GM12865 (cell line): ENCODE measurements at regions not wholly inside any gene's neighbourhood (a gene's known extent, or its start where the extent isn't known, plus 50 kb on each side); places are given as distances from the start of the nearest gene placed in this dataset.

Experiments used
- DNase-seq: peaks from one replicate; pipeline ENCODE4 v3.0.0; 2010; ENCODE audit warnings: low read depth
- H3K4me3 ChIP-seq: 2 replicates; pipeline ENCODE4 v1.5.1; 2011; ENCODE audit warnings: mild to moderate bottlenecking, low read depth, low read length, control low read depth
- TF ChIP-seq, protein P1 (sequence below): IDR thresholded peaks from 2 replicates; pipeline ENCODE4 v1.5.1; 2011; ENCODE audit warnings: low read length, control low read depth, low read depth, inconsistent platforms; ENCODE audit not compliant: insufficient read depth; ENCODE audit errors: missing control alignments

DNA sequence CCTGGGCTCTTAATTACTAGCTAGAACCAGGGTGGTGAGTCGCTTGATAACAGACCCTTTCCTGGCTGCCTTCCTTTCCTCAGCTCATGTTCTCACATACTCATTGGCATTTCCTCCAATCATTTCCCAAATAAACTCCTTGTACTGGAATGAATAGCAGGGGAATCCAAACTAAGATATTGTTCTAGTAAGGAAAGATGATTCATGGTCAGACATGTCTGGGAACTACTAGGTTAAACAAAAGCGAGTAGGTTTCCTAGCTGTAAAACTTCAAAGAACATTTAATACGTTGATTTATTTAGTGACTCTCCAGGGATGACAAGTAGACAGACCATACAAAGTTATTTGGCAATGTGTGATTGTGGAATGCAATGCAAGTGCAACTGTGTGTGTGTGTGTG, 121.2 kb upstream of the KCNJ6 start:
- TF ChIP-seq, protein P1, sequence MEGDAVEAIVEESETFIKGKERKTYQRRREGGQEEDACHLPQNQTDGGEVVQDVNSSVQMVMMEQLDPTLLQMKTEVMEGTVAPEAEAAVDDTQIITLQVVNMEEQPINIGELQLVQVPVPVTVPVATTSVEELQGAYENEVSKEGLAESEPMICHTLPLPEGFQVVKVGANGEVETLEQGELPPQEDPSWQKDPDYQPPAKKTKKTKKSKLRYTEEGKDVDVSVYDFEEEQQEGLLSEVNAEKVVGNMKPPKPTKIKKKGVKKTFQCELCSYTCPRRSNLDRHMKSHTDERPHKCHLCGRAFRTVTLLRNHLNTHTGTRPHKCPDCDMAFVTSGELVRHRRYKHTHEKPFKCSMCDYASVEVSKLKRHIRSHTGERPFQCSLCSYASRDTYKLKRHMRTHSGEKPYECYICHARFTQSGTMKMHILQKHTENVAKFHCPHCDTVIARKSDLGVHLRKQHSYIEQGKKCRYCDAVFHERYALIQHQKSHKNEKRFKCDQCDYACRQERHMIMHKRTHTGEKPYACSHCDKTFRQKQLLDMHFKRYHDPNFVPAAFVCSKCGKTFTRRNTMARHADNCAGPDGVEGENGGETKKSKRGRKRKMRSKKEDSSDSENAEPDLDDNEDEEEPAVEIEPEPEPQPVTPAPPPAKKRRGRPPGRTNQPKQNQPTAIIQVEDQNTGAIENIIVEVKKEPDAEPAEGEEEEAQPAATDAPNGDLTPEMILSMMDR, result no peak
- no peak overlapping the region for H3K4me3 ChIP-seq
- DNase-seq, result no peak

DNA sequence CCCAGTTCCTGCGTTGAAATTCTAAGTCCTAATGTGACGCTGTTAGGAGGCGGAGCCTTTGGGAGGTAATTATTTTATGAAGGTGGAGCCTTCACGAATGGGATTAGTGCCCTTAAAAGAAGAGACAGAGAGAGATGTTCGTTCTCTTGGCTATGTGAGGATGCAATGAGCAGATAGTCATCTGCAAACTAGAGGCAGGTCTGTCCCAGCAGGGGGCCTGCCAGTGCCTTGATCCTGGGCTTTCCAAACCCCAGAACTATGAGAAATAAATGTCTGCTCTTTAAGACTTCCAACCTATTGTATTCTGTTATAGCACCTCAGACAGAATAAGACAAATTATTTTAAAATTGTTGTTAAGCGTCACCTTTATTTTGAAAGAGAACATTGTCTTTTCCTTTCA, 123.1 kb upstream of the KCNJ6 start:
- DNase-seq, result no peak

DNA sequence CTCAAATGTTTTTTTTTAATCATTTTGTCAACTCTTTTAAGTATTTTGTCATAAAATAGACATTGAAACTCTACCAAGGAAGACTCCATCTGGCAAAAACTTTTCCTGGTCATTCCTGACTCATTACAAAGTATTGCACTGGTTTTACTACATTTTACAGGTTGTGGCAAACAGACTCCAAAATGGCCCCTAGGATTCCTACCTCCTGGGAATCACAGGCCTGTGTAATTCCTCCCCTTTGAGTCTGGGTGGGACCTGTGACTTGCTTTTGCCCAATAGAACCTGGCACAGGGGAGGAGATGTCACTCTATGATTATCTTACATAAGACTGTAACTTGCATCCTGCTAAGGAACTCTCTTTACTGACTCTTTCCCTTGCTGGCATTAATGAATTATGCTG, 123.6 kb upstream of the KCNJ6 start:
- DNase-seq, result no peak
- H3K4me3 ChIP-seq, result no peak overlapping the region
- TF ChIP-seq, protein P1, result no peak

More for the DNA sequence above, 123.1 kb upstream of the KCNJ6 start:
- no peak overlapping the region for H3K4me3 ChIP-seq
- TF ChIP-seq, protein P1, result no peak

DNA sequence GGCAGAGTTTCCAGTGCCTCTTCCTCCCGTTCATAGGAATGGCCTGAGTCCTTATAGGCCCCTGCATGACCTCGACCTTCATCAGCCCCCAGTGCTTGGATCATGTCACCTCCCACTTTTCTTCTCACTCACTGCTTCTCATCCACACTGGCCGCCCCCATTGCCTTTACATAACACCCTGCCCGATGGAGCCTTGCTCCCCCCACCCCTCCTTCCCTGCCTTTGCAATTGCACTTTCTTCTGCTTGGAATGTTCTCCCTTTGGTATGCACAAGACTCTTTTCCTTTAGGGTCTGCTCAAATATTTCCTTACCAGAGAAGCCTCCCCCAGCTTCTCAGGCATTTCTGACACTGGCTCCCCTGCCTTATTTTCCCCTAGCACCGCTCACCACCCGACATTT, 125.2 kb upstream of the KCNJ6 start:
- no peak for DNase-seq
- TF ChIP-seq, protein P1, result no peak
- no peak overlapping the region for H3K4me3 ChIP-seq

DNA sequence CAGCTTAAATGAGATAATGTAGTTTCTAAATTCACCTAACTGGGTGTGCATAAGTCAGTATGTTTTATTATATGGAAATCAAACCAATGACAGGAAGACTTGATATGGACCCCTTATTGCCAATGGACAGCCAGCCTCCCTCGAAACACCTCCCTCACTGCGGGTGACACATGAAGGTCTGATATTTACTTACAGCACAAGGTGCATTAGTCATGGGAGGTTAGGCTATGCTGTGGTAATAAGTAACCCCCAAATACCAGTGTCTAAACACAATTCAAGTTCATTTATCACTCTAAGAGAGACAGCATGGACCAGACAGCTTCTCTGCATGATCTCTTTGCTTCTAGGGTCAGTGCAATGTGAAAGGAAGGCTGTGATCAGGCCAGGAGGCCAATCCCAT, 126.0 kb upstream of the KCNJ6 start:
- no peak for DNase-seq
- TF ChIP-seq, protein P1, result no peak
- no peak overlapping the region for H3K4me3 ChIP-seq

DNA sequence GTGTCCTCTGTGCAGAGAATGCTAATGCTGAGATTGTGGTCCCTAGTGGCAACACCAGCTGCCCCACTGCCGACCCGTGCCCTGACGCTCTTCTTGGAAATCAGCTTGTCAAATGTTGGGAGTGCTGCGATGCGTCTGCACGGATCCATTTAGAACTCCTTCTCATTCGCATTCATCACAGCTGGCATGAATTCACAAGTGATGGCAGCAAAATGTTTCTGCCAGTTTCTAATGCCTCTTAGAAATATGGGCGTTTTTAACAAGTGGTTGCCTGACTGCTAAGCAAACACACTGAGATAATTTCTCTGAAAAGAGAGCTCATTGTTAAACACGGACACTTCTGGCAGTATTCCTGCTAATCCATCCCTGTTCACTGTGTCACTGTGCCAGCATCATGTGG, 131.9 kb upstream of the KCNJ6 start:
- TF ChIP-seq, protein P1, result no peak
- H3K4me3 ChIP-seq, result no peak overlapping the region
- no peak for DNase-seq

DNA sequence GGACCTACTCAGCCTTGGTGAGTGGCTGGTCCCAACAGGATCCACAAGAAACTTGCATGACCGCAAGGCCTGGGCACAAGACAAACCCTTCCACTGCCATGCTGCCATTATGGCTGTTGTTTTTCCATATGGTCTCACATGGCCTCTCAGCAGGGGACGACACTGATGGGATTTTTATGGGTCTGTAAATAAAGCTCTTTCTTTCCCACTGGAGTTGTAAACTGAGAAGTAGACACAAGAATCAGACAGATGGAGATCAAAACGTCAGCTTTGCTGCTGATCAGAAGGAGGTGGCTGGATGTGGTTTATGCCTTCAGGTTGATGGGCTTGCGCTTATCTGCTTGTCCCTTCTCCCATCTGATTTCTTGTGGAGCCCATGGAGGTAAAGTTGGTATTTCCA, 138.1 kb upstream of the KCNJ6 start:
- no peak overlapping the region for H3K4me3 ChIP-seq
- no peak for DNase-seq
- TF ChIP-seq, protein P1, result no peak
